Activated T-helper 17 cell treated with anti-CD3 and anti-CD28 coated beads, Interleukin-2, amount 50 U/mL, for 72 hours (primary cell): ENCODE measurements at regions not wholly inside any gene's neighbourhood (a gene's known extent, or its start where the extent isn't known, plus 50 kb on each side); places are given as distances from the start of the nearest gene placed in this dataset.

Source experiments
- ATAC-seq: fragments of 150-1000 bp; cut with Tn5 transposase; replicated peaks from 2 replicates; pipeline ENCODE4 v1.10.0; 2021; ENCODE audit warnings: mild to moderate bottlenecking, moderate library complexity
- H3K27ac Mint-ChIP-seq: one replicate; pipeline ENCODE4 v1.8.0; 2022; ENCODE audit warnings: mixed read lengths
- H3K27me3 Mint-ChIP-seq: one replicate; pipeline ENCODE4 v1.8.0; 2022; ENCODE audit warnings: mixed read lengths
- H3K36me3 Mint-ChIP-seq: one replicate; pipeline ENCODE4 v1.8.0; 2022; ENCODE audit warnings: low read depth, mild to moderate bottlenecking, mixed read lengths
- H3K4me1 Mint-ChIP-seq: one replicate; pipeline ENCODE4 v1.8.0; 2022; ENCODE audit warnings: mixed read lengths
- H3K4me3 Mint-ChIP-seq: one replicate; pipeline ENCODE4 v1.8.0; 2022; ENCODE audit warnings: mild to moderate bottlenecking, mixed read lengths
- H3K9me3 Mint-ChIP-seq: one replicate; pipeline ENCODE4 v1.8.0; 2022; ENCODE audit warnings: mixed read lengths

GRCh38 chr10:61115897-61116296 is 171.9 kb upstream of the RHOBTB1 start:
- H3K27me3 Mint-ChIP-seq, result no peaks in the 10 kb centered on the region
- no peaks in the 10 kb centered on the region for H3K36me3 Mint-ChIP-seq
- no peaks in the 10 kb centered on the region for H3K9me3 Mint-ChIP-seq
- H3K4me3 Mint-ChIP-seq, result no peak overlapping the region
- ATAC-seq, result no peak
- no peaks in the 10 kb centered on the region for H3K4me1 Mint-ChIP-seq
- no peak overlapping the region for H3K27ac Mint-ChIP-seq

- H3K4me1 Mint-ChIP-seq, result no peaks in the 10 kb centered on the region
- no peaks in the 10 kb centered on the region for H3K9me3 Mint-ChIP-seq
- no peaks in the 10 kb centered on the region for H3K36me3 Mint-ChIP-seq
- no peak overlapping the region for H3K4me3 Mint-ChIP-seq
- no peak for ATAC-seq
- H3K27me3 Mint-ChIP-seq, result peaks cover 4% of the 10 kb centered on the region
- no peak overlapping the region for H3K27ac Mint-ChIP-seq
Observed at GRCh38 chr10:61112771-61113170, 168.8 kb upstream of the RHOBTB1 start.

GRCh38 chr10:61110936-61111335 is 167.0 kb upstream of the RHOBTB1 start:
- Mint-ChIP-seq H3K36me3 (no peaks in the 10 kb centered on the region), H3K27ac (no peak overlapping the region), H3K4me1 (no peaks in the 10 kb centered on the region), H3K9me3 (no peaks in the 10 kb centered on the region), H3K27me3 (peaks cover 14% of the 10 kb centered on the region), H3K4me3 (no peak overlapping the region)
- ATAC-seq, result no peak

GRCh38 chr10:61110188-61110844 is 166.3 kb upstream of the RHOBTB1 start:
- no peak overlapping the region for H3K27ac Mint-ChIP-seq
- H3K9me3 Mint-ChIP-seq, result no peaks in the 10 kb centered on the region
- H3K27me3 Mint-ChIP-seq, result peaks cover 15% of the 10 kb centered on the region
- ATAC-seq, result no peak
- H3K4me1 Mint-ChIP-seq, result no peaks in the 10 kb centered on the region
- H3K4me3 Mint-ChIP-seq, result no peak overlapping the region
- H3K36me3 Mint-ChIP-seq, result no peaks in the 10 kb centered on the region

DNA sequence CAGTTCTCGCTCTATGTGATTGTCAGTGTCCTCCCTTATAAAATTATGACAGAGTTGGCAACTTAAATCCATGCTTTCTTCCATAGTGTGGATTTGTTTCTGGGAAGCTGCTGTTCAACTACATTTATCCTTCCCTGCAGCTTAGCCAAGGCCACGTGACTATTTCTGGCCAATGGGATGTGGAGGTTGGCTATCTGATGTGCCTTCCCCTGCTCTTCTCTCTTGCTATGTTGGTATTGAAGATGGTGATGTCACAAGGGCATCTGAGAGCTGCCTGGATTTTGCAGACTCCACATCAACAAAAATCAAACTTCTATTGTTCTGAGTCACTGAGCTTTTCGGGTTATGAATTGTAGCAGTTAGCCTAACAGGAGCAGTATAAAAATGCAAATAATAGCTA is 164.9 kb upstream of the RHOBTB1 start:
- Mint-ChIP-seq H3K27ac (no peak overlapping the region), H3K4me3 (no peak overlapping the region), H3K27me3 (peaks cover 15% of the 10 kb centered on the region), H3K4me1 (no peaks in the 10 kb centered on the region), H3K9me3 (no peaks in the 10 kb centered on the region), H3K36me3 (no peaks in the 10 kb centered on the region)
- no peak for ATAC-seq

DNA sequence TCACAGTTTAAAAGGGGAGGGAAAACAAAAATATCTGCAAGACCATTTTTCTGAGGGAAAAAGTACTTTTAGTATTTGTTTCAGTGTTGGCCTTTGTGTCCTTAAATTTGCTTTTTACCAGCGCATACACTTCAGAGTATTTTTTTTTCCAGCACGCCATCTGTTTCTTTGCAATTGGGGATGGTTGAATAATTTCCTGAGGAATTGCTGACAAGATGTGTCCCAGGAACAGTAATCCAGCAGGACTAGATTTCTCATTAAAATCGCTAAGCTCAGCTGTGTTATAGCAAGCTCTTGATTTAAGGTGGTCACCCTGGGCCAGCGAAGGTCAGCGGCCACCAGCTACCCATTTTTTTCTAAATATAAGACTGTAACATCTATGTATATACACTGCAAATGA is 156.9 kb upstream of the RHOBTB1 start:
- Mint-ChIP-seq H3K36me3 (no peaks in the 10 kb centered on the region), H3K27ac (no peak overlapping the region), H3K4me3 (no peak overlapping the region), H3K9me3 (no peaks in the 10 kb centered on the region), H3K27me3 (peaks cover 9% of the 10 kb centered on the region), H3K4me1 (no peaks in the 10 kb centered on the region)
- ATAC-seq, result no peak

DNA sequence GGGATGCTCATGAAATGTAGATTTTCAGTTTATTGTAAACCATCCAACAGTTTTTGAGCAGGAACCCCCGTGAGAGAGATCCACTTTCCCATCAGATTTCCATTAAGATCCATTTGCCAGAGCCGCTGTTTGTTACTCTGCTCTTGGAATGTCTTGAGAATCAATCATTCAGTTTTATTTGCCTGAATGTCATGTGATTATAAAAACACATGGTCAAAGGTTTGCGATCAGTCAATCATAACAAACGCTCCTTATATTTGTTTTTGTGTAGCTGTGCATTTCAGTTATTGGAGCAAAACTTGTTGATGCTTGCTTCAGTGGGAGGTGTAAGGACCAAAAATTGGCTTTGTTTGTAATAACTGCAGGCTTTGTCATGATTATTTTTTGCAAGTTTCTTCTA is 155.8 kb upstream of the RHOBTB1 start:
- Mint-ChIP-seq H3K4me3 (no peak overlapping the region), H3K4me1 (no peaks in the 10 kb centered on the region), H3K36me3 (no peaks in the 10 kb centered on the region), H3K27me3 (peaks cover 9% of the 10 kb centered on the region), H3K27ac (no peak overlapping the region), H3K9me3 (no peaks in the 10 kb centered on the region)
- ATAC-seq, result no peak

- no peaks in the 10 kb centered on the region for H3K4me1 Mint-ChIP-seq
- no peak overlapping the region for H3K4me3 Mint-ChIP-seq
- no peaks in the 10 kb centered on the region for H3K9me3 Mint-ChIP-seq
- no peak for ATAC-seq
- peaks cover 9% of the 10 kb centered on the region for H3K27me3 Mint-ChIP-seq
- no peaks in the 10 kb centered on the region for H3K36me3 Mint-ChIP-seq
- no peak overlapping the region for H3K27ac Mint-ChIP-seq
Observed at GRCh38 chr10:61098966-61099365, 155.0 kb upstream of the RHOBTB1 start.

DNA sequence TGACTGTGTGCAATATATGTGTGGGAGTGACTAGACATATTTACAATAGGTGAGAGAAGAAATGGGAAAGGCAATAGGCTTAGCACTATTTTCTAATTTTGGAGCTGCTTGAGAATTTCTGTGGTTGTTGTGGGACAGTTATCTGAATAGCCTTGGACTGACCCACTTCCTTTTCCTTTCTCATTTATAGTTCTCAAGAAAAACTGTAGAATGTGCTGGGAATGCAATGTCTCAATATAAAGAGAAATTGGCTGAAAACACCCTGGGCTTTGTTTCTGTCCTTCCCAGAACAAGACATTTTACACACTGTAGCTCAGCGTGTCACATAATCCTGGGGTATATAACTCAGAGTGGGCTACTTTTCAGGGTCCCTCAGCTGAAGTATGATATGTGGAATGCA is 153.0 kb upstream of the RHOBTB1 start:
- Mint-ChIP-seq H3K27ac (no peak overlapping the region), H3K4me1 (no peaks in the 10 kb centered on the region), H3K27me3 (peaks cover 14% of the 10 kb centered on the region), H3K4me3 (no peak overlapping the region), H3K9me3 (no peaks in the 10 kb centered on the region), H3K36me3 (no peaks in the 10 kb centered on the region)
- no peak for ATAC-seq

- Mint-ChIP-seq H3K27me3 (peaks cover 18% of the 10 kb centered on the region), H3K9me3 (no peaks in the 10 kb centered on the region), H3K4me3 (no peak overlapping the region), H3K27ac (no peak overlapping the region), H3K36me3 (no peaks in the 10 kb centered on the region), H3K4me1 (no peaks in the 10 kb centered on the region)
- no peak for ATAC-seq
Observed at GRCh38 chr10:61096056-61096455, 152.1 kb upstream of the RHOBTB1 start.

- Mint-ChIP-seq H3K4me3 (no peak overlapping the region), H3K4me1 (no peaks in the 10 kb centered on the region), H3K27me3 (peaks cover 25% of the 10 kb centered on the region), H3K27ac (no peak overlapping the region), H3K9me3 (no peaks in the 10 kb centered on the region), H3K36me3 (no peaks in the 10 kb centered on the region)
- no peak for ATAC-seq
Observed at GRCh38 chr10:61091531-61091930, 147.5 kb upstream of the RHOBTB1 start.

- Mint-ChIP-seq H3K4me3 (no peak overlapping the region), H3K9me3 (no peaks in the 10 kb centered on the region), H3K4me1 (no peaks in the 10 kb centered on the region), H3K27ac (no peak overlapping the region), H3K27me3 (peaks cover 28% of the 10 kb centered on the region), H3K36me3 (no peaks in the 10 kb centered on the region)
- ATAC-seq, result no peak
Observed at GRCh38 chr10:61089251-61089650, 145.3 kb upstream of the RHOBTB1 start.

DNA sequence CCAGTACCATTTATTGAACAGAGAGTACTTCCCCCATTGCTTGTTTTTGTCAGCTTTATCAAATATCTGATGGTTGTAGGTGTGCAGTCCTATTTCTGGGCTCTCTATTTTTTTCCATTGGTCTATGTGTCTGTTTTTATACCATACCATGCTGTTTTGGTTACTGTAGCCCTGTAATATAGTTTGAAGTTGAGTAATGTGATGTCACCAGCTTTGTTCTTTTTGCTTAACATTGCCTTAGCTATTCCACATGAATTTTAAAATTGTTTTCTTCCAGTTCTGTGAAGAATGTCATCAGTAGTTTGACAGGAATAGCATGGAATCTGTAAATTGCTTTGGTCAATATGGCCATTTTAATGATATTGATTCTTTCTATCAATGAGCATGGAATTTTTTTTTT is 140.5 kb upstream of the RHOBTB1 start:
- no peak overlapping the region for H3K4me3 Mint-ChIP-seq
- no peaks in the 10 kb centered on the region for H3K4me1 Mint-ChIP-seq
- H3K27me3 Mint-ChIP-seq, result peaks cover 19% of the 10 kb centered on the region
- no peak for ATAC-seq
- no peak overlapping the region for H3K27ac Mint-ChIP-seq
- H3K9me3 Mint-ChIP-seq, result no peaks in the 10 kb centered on the region
- H3K36me3 Mint-ChIP-seq, result no peaks in the 10 kb centered on the region

DNA sequence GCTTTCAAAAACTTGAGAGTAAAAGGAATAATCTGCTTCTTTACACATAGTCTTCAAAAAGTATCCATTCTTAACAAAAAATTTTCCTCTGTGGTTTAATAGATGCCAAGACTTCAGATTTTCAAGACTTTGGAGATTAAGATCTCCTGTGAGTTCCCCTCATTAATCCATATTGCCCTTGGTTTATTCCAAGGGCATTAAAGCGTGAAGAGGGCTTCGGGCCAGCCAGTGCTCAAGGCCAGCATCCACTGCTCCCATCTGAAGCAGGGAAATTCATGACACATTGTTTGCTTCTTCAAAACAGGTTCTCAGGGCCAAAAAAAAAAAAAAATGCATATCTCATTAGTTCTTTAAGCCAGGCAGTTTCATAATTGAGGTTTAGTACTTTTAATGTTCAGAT is 137.3 kb upstream of the RHOBTB1 start:
- Mint-ChIP-seq H3K9me3 (no peaks in the 10 kb centered on the region), H3K27me3 (peaks cover 9% of the 10 kb centered on the region)

GRCh38 chr10:61078542-61079275 is 134.7 kb upstream of the RHOBTB1 start:
- H3K9me3 Mint-ChIP-seq, result no peaks in the 10 kb centered on the region
- H3K4me3 Mint-ChIP-seq, result no peak overlapping the region
- no peaks in the 10 kb centered on the region for H3K4me1 Mint-ChIP-seq
- no peak for ATAC-seq
- no peaks in the 10 kb centered on the region for H3K36me3 Mint-ChIP-seq
- no peak overlapping the region for H3K27ac Mint-ChIP-seq
- peaks cover 5% of the 10 kb centered on the region for H3K27me3 Mint-ChIP-seq

More for the DNA sequence above, 137.3 kb upstream of the RHOBTB1 start:
- no peaks in the 10 kb centered on the region for H3K4me1 Mint-ChIP-seq
- ATAC-seq, result no peak
- H3K36me3 Mint-ChIP-seq, result no peaks in the 10 kb centered on the region
- H3K27ac Mint-ChIP-seq, result no peak overlapping the region
- H3K4me3 Mint-ChIP-seq, result no peak overlapping the region
